ENCODE measurements at regions not wholly inside any gene's neighbourhood (a gene's known extent, or its start where the extent isn't known, plus 50 kb on each side); places are given as distances from the start of the nearest gene placed in this dataset.

DNA sequence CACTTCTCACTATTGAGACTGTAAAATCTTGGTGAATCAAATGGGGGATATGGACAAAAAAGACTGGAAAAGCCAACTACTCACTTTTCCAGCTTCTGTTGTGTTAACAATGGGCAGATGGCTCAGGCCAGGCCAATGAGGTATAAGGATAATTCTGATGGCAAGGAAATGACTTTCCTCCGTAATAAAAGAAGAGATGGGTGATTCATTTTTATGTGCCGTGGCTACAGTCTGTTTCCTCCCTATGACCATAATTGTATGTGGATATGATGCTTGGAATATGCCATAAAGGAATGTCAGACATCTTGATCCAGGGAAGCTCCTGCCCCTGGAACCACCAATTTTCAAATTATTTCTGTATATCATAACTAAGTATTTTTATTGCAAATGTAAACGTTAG is 406.8 kb downstream of the CCDC85A start:
- TF ChIP-seq, protein P1, sequence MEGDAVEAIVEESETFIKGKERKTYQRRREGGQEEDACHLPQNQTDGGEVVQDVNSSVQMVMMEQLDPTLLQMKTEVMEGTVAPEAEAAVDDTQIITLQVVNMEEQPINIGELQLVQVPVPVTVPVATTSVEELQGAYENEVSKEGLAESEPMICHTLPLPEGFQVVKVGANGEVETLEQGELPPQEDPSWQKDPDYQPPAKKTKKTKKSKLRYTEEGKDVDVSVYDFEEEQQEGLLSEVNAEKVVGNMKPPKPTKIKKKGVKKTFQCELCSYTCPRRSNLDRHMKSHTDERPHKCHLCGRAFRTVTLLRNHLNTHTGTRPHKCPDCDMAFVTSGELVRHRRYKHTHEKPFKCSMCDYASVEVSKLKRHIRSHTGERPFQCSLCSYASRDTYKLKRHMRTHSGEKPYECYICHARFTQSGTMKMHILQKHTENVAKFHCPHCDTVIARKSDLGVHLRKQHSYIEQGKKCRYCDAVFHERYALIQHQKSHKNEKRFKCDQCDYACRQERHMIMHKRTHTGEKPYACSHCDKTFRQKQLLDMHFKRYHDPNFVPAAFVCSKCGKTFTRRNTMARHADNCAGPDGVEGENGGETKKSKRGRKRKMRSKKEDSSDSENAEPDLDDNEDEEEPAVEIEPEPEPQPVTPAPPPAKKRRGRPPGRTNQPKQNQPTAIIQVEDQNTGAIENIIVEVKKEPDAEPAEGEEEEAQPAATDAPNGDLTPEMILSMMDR (conservative IDR thresholded peaks at IDR 0.05): no peak
- no peak for TF ChIP-seq EZH2 (IDR thresholded peaks at IDR 0.05; ENCODE audit: low read depth)

Measured in PC-9 (cell line).